VCaP (cell line): ENCODE measurements at regions not wholly inside any gene's neighbourhood (a gene's known extent, or its start where the extent isn't known, plus 50 kb on each side); places are given as distances from the start of the nearest gene placed in this dataset.

Experiments
- H3K27ac ChIP-seq: fragments of 450-650 bp; 2 replicates; pipeline ENCODE4 v1.5.1; 2017
- TF ChIP-seq, protein P1 (sequence below): fragments of 450-650 bp; conservative IDR thresholded peaks from 2 replicates; pipeline ENCODE4 v1.5.1; 2017; ENCODE audit warnings: mild to moderate bottlenecking, moderate library complexity

DNA sequence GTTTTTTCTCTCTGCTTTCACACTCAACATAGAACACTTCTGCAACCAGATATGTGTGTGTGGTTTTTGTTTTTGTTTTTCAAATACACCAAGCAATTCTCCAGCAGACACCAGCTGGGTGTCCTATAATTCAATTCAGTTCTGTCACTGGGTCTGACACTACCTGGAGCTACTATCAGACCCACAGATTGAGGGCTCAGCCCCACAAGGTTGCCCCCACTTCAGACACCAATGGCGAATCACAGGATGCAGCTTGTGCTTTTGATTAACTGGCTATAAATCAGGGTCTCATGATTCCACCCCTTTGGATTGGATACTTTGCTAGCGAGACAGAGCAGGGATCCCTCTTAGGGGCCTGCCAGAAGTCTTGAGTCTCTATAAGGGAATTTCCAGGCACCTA lies 462.2 kb upstream of the NRP1 start:
- TF ChIP-seq, protein P1, sequence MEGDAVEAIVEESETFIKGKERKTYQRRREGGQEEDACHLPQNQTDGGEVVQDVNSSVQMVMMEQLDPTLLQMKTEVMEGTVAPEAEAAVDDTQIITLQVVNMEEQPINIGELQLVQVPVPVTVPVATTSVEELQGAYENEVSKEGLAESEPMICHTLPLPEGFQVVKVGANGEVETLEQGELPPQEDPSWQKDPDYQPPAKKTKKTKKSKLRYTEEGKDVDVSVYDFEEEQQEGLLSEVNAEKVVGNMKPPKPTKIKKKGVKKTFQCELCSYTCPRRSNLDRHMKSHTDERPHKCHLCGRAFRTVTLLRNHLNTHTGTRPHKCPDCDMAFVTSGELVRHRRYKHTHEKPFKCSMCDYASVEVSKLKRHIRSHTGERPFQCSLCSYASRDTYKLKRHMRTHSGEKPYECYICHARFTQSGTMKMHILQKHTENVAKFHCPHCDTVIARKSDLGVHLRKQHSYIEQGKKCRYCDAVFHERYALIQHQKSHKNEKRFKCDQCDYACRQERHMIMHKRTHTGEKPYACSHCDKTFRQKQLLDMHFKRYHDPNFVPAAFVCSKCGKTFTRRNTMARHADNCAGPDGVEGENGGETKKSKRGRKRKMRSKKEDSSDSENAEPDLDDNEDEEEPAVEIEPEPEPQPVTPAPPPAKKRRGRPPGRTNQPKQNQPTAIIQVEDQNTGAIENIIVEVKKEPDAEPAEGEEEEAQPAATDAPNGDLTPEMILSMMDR = no peak
- no peak overlapping the region for H3K27ac ChIP-seq

DNA sequence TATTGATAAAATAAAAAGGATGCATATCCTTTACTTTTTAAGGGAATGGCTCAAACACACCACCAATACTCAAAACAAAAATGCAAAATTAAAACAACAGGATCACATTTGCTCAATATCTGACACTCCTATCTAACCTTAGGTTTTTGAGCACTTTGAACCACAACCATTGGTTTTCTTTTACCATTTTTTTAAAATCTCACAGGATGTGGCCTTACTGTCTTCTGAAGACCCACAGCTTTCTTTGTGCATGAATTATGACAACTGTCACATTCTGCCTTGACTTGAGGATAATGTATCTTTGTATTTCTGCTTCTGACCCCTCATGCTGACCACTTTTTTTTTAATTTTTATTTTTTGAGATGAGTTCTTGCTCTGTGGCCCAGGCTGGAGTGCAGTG lies 461.1 kb upstream of the NRP1 start:
- TF ChIP-seq, protein P1 = no peak
- no peak overlapping the region for H3K27ac ChIP-seq

DNA sequence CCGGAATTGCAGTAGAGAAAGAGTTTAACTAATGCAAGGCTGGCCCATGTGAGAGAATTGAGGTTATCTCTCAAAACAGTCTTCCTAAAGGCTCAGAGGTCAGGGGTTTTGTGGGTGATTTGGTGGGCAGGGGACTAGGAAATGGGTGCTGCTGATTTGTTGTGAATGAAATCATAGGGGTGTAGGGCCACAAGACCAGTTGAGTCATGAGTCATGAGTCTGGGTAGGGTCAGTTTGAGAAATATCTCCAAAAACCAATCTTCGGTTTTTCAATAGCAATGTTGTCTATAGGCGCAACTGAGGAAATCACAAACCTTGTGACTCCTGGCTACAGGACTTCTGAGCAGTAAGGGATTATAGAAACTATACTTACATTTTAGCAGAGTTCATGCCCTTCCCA lies 460.0 kb upstream of the NRP1 start:
- H3K27ac ChIP-seq = no peak overlapping the region
- TF ChIP-seq, protein P1 = no peak

DNA sequence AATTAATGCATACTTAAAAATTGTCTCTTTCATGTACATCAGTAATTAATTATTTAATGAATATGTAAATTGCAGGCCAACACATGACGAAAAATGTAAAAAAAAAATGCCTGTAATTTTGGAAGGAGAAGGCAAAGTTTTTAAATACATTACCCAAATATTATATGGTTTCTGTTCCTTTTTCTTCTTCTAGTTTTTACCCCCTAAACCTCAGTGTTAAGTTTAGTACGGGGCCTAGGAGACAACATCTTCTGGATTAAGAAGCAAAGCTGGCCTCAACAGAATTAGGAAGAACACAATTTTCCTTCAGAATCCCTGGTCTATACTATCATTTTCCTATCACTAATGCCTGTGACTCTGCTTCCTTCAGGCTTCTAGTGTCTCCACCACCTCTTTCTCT lies 459.3 kb upstream of the NRP1 start:
- TF ChIP-seq, protein P1 = no peak

DNA sequence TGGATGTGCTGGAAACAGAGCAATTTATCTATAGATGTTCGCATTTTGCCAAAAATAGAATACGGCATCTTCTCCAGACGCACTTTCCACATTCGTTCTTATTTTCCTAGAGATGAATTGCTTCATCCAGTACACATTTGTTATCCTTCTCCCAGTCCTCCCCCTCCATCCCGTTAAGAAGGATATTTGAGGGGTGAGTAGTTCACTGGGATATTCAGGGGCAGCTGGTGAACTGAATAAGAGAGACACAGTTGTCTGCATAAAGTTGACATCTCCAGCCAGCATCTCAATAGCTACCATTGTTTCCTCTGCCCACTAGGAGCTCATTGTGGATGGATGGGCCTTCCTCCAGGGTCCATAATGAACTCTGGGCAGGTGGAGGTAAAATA lies 456.8 kb upstream of the NRP1 start:
- TF ChIP-seq, protein P1 = no peak
- no peak overlapping the region for H3K27ac ChIP-seq

More for the DNA sequence above, 459.3 kb upstream of the NRP1 start:
- no peak overlapping the region for H3K27ac ChIP-seq

DNA sequence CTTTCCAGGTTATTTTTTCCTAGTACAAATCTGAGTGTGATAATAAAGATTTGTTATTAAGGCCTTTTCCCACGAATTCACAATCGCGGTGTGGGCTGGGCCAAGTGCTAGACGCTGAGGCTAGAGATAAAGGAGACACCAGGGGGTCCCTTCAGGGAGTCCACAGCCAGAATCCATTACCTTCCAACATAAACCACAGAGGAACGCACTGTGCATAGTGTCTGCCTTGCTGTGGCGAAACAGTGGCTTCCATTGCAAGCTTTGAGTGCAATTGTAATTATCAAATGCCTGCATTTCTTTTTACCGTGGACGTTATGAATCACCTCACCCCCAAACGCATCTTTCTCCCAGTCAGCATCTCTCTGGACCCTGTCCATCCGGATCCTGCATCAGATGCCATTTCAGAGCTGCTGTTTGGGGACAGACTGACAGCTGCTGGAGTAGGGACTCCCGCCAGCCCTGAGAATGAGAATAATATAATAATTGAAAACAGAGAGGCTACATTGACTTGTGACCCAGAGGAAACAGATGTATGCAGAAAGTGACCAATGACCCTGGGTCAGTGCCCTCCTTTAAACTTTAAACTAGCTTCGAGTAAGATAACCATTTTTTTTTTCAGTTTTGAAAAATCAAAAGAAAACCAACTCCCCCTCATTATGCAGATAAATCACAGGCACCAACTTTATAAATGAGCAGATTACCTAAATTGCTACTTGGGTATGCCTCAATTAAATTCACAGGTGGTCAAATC lies 456.2 kb upstream of the NRP1 start:
- TF ChIP-seq, protein P1 = no peak

DNA sequence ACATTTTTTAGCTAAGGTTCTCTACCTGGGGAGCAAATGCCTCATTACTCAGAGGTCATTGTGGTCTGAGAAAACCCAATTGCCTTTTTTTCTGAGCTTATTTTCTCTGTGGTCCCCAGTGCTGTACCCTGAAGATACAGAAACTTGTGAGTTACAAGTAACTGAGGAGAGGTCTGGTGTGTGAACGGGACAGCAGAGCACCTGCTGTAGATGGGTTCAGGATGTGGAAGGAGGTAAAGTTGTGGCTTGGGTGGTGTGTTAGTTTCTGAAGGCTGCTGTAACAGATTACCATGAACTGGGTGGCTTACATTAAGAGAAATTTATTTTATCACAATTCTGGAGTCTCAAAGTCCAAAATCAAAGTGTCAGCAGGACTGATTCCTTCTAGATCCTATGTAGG lies 449.1 kb upstream of the NRP1 start:
- no peak overlapping the region for H3K27ac ChIP-seq

More for the DNA sequence above, 456.2 kb upstream of the NRP1 start:
- H3K27ac ChIP-seq = no peak overlapping the region

More for the DNA sequence above, 449.1 kb upstream of the NRP1 start:
- TF ChIP-seq, protein P1 = no peak
